Right atrium auricular region (tissue), 2 donors: ENCODE measurements at regions not wholly inside any gene's neighbourhood (a gene's known extent, or its start where the extent isn't known, plus 50 kb on each side); places are given as distances from the start of the nearest gene placed in this dataset.

Experiments
- DNase-seq: peaks from one replicate; pipeline ENCODE4 v3.0.0-alpha.2; 2019; ENCODE audit warnings: low spot score
- H3K27ac ChIP-seq, 2 donors: fragments of 200-600 bp; sonication (generic); 1 replicate in 1 of 2; 2 replicates in 1 of 2; pipeline ENCODE4 v1.5.1; 2016 to 2019
- H3K27me3 ChIP-seq, 2 donors: fragments of 200-600 bp; sonication (generic); one replicate each; pipeline versions ENCODE4 v1.5.1 to v1.6.0; 2017 to 2019
- H3K36me3 ChIP-seq: fragments of 200-600 bp; sonication (generic); one replicate; pipeline ENCODE4 v1.5.1; 2016
- H3K4me1 ChIP-seq, 2 donors: fragments of 200-600 bp; sonication (generic); one replicate each; pipeline versions ENCODE4 v1.5.1 to v1.6.0; 2017 to 2019
- H3K4me3 ChIP-seq, 2 donors: fragments of 200-600 bp; sonication (generic); 1 replicate in 1 of 2; 2 replicates in 1 of 2; pipeline ENCODE4 v1.5.1; 2017 to 2019; ENCODE audit warnings: mild to moderate bottlenecking in 1 of 2, moderate library complexity in 1 of 2
- H3K9me3 ChIP-seq, 2 donors: fragments of 200-600 bp; sonication (generic); one replicate each; pipeline ENCODE4 v1.5.1; 2019
- TF ChIP-seq, protein P1 (sequence below), 2 donors: fragments of 200-600 bp; sonication (generic); IDR thresholded peaks; one replicate each; pipeline ENCODE4 v1.5.1; 2019; ENCODE audit warnings: antibody characterized with exemption in 2 of 2

DNA sequence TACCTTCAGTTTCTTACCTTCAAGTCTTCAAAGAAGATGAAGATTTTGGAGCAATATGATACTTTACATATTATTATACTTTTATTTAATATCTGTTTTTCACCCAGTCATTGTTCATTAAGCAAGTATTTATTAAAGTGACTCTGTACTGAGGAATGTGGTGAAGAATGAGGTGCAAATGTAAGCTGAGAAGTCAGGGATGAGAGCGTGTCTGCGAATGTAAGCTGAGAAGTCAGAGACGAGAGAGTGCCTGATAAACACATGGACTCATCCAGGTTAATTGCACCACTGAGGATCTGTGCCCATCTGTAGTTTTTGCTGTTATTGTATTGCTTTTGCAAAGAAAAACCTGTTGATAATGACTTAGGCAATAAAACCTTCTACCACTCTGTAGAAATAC is 211.9 kb upstream of the FAR2 start:
- H3K27me3 ChIP-seq, result no peaks in the 10 kb centered on the region
- H3K36me3 ChIP-seq, result no peaks in the 10 kb centered on the region
- TF ChIP-seq, protein P1, sequence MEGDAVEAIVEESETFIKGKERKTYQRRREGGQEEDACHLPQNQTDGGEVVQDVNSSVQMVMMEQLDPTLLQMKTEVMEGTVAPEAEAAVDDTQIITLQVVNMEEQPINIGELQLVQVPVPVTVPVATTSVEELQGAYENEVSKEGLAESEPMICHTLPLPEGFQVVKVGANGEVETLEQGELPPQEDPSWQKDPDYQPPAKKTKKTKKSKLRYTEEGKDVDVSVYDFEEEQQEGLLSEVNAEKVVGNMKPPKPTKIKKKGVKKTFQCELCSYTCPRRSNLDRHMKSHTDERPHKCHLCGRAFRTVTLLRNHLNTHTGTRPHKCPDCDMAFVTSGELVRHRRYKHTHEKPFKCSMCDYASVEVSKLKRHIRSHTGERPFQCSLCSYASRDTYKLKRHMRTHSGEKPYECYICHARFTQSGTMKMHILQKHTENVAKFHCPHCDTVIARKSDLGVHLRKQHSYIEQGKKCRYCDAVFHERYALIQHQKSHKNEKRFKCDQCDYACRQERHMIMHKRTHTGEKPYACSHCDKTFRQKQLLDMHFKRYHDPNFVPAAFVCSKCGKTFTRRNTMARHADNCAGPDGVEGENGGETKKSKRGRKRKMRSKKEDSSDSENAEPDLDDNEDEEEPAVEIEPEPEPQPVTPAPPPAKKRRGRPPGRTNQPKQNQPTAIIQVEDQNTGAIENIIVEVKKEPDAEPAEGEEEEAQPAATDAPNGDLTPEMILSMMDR (IDR thresholded peaks at IDR 0.05), result no peak
- no peaks in the 10 kb centered on the region for H3K4me1 ChIP-seq
- no peaks in the 10 kb centered on the region for H3K9me3 ChIP-seq
- no peak overlapping the region for H3K4me3 ChIP-seq
- H3K27ac ChIP-seq, result no peak overlapping the region
- no peak for DNase-seq

DNA sequence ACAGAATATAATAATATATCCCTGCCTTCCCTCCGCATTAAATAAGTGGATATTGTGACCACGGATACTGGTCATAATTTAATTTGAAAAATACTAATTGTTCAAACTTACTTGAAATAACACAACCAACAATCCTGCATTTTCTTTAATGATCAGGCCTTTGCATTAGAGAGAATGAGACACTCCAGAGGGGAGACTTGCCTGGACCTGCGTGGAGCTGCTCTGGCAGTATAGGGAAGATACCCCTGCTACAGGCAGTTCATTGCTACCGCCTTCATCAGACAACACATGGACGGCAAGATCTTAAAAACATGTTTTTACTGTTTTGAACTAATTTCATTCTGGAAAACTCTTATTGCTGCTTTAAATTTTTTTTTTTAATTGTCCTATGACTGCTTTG is 211.0 kb upstream of the FAR2 start:
- H3K4me3 ChIP-seq, result no peak overlapping the region
- no peaks in the 10 kb centered on the region for H3K4me1 ChIP-seq
- no peaks in the 10 kb centered on the region for H3K27me3 ChIP-seq
- DNase-seq, result no peak
- TF ChIP-seq, protein P1 (IDR thresholded peaks at IDR 0.05), result no peak
- H3K9me3 ChIP-seq, result no peaks in the 10 kb centered on the region
- no peak overlapping the region for H3K27ac ChIP-seq
- no peaks in the 10 kb centered on the region for H3K36me3 ChIP-seq

DNA sequence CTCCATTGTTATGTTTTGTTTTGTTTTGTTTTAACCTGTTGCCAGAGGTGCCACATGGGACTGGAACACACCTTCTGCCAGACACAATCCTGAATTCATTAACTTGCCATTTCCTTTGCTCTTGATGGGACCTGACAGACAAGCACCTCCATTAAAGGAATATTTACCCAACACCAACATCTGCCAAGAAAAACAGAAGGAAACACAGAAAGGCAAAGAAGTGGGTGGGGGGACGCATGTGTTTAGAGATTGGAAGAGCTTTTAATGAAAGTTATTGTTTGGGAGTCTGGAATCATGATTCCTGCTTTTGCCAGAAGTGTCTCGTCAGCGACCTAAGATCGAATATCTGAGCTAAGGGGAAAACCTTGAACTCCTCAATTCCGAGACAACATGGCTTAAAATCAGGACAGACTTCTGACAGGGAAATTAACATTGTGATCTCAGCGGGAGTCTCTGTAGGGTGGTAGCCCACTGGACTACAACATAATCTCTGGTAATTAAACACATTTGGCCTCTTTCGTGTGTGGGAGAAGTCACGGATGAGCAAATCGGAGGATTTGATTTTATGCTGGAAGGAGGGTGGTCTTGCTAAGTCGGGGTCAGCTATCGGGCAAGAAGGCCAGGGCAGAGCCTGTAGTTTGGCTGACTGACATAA is 210.4 kb upstream of the FAR2 start:
- no peaks in the 10 kb centered on the region for H3K4me1 ChIP-seq
- no peaks in the 10 kb centered on the region for H3K27me3 ChIP-seq
- H3K36me3 ChIP-seq, result no peaks in the 10 kb centered on the region
- DNase-seq, result no peak
- no peak overlapping the region for H3K4me3 ChIP-seq
- H3K9me3 ChIP-seq, result no peaks in the 10 kb centered on the region
- no peak overlapping the region for H3K27ac ChIP-seq
- TF ChIP-seq, protein P1 (IDR thresholded peaks at IDR 0.05), result no peak

DNA sequence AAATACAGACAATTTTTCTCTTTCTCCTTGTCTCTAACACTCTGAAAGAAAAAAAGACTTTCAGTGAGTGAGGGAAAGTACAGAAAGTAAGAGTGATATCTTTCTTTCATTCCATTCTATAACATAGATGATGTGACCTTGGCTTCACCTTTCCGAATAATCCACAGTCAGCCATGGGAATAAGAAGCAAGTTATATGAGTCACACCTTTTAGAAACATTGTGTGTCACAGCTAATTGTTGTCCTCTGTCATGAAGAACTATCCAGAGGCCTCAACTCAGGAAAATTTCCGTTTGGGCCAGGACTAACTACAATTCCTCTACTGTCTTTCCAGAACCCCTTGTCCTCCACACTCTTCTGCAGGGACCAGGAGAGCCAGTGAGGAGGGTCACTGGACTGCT is 209.7 kb upstream of the FAR2 start:
- no peaks in the 10 kb centered on the region for H3K9me3 ChIP-seq
- no peak for DNase-seq
- H3K4me1 ChIP-seq, result no peaks in the 10 kb centered on the region
- no peaks in the 10 kb centered on the region for H3K36me3 ChIP-seq
- TF ChIP-seq, protein P1 (IDR thresholded peaks at IDR 0.05), result no peak
- no peak overlapping the region for H3K27ac ChIP-seq
- no peaks in the 10 kb centered on the region for H3K27me3 ChIP-seq
- H3K4me3 ChIP-seq, result no peak overlapping the region

DNA sequence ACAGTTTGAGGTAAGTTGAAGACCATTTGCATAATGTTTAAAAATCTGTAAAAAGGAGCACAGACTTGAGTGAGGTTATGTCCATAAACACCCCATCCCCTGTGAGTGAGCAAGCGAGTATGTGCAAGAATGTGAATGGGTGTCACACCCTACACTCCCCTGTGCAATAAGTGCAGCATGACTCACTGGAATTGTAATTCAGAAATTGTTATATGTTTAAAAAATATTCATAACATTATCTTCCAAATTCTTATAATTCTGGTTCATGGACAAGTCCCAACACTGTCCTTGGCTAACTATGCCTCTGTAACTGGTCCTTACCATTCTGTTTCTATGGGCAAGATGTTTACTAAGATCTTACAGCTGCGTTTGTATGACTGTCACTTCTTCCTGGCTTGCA is 207.8 kb upstream of the FAR2 start:
- Histone ChIP-seq H3K9me3 (no peaks in the 10 kb centered on the region), H3K4me1 (no peaks in the 10 kb centered on the region), H3K27ac (no peak overlapping the region), H3K27me3 (no peaks in the 10 kb centered on the region), H3K4me3 (no peak overlapping the region), H3K36me3 (no peaks in the 10 kb centered on the region)
- no peak for DNase-seq
- TF ChIP-seq, protein P1 (IDR thresholded peaks at IDR 0.05), result no peak

DNA sequence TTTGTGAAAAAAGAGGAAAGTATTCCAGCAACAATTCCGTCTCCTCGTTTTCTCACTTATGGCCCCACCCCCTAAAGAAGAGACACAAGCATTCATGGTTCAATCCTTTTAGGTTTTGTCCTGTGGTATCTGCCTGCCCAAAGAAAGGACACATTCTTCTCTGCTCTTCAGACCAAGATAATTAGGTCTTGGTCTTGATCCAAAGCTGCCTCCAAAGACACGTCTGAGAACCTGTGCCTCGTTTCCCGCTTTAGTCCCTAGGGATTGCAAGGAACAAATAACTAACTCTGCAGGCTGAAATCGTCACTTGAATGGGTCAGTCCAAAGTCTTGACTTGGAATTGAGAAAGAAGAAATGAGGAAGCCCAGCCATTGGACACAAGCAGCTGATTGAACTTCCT is 202.7 kb upstream of the FAR2 start:
- DNase-seq, result no peak
- no peaks in the 10 kb centered on the region for H3K4me1 ChIP-seq
- no peak overlapping the region for H3K27ac ChIP-seq
- H3K9me3 ChIP-seq, result no peaks in the 10 kb centered on the region
- H3K36me3 ChIP-seq, result no peaks in the 10 kb centered on the region
- TF ChIP-seq, protein P1 (IDR thresholded peaks at IDR 0.05), result no peak
- no peaks in the 10 kb centered on the region for H3K27me3 ChIP-seq
- no peak overlapping the region for H3K4me3 ChIP-seq
